Umbilical cord (tissue), 1 donor: ENCODE measurements at regions not wholly inside any gene's neighbourhood (a gene's known extent, or its start where the extent isn't known, plus 50 kb on each side); places are given as distances from the start of the nearest gene placed in this dataset.
A peak's percentile ranks its signal among the peaks of the same experiment; 100 is the strongest.

Experiments used
- DNase-seq: peaks from one replicate; pipeline ENCODE4 v3.0.0-alpha.2; 2015; ENCODE audit warnings: low spot score

DNA sequence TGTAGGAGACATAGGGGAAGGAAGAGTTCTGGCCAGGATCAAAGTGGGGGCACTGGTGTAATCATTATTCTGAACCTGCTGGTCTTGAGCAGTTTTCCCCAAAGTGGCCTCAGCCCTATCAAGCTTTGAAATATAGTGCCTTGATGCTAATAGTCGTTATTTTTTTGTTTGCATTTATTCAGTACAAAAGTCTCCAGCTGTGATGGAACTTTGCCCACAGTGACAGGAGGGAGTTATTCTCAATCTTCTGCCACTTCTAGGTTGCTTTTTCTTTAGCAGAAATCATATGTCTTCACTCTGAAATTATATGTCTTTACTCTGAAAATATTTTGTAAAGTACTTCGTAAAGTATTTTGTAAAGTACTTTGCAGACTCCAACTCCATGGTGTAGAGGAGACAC, 93.1 kb downstream of the FAT3 start:
- DNase-seq = no peak

GRCh38 chr11:92322225-92322624, 97.6 kb downstream of the FAT3 start:
- DNase-seq = no peak

- no peak for DNase-seq
Measured at GRCh38 chr11:92324890-92325289, 100.3 kb downstream of the FAT3 start.

- no peak for DNase-seq
Measured at GRCh38 chr11:92325416-92325815, 100.8 kb downstream of the FAT3 start.

DNA sequence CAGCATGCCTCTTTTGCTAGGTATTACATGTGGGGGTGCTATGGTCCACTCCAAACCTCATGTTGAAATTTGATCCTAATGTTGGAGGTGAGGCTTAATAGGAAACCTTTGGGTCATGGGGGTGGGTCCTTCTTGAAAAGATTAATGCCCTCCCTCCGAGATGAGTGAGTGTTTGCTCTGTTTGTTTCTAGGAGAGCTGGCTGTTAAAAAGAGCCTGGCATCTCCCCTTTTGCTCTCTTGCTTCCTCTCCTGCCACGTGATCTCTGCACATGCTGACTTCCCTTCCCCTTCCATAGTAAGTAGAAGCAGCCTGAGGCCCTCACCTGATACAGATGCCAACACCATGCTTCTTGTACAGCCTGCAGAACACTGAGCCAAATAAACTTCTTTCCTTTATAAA, 104.5 kb downstream of the FAT3 start:
- DNase-seq = no peak

- peak; percentile 24 for DNase-seq
Measured at GRCh38 chr11:92329646-92330045, 105.0 kb downstream of the FAT3 start.

DNA sequence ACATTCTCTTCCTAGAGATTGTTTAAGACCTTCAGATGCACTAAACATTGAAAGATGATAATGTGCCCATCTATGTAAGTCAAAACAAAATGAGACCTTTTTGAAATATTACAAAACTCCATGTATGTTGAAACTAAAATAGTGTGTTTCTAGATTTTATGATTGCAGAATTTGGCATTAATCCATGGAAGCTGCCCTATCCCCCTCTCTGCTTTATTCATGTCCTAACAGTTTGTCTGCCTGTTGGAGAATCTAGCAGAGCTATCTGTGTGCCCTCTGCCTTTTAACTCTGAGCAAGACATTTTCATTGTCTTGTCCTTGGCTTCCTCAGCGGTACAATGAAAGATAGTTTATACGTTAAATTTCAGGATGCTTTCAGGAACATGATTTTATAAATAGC, 105.5 kb downstream of the FAT3 start:
- peak; percentile 15 for DNase-seq

GRCh38 chr11:92332986-92333385, 108.4 kb downstream of the FAT3 start:
- DNase-seq = no peak

GRCh38 chr11:92340839-92341238, 116.2 kb downstream of the FAT3 start:
- DNase-seq = no peak

GRCh38 chr11:92342034-92342720, 117.6 kb downstream of the FAT3 start:
- no peak for DNase-seq

GRCh38 chr11:92342886-92343285, 118.3 kb downstream of the FAT3 start:
- DNase-seq = peak; percentile 23

DNA sequence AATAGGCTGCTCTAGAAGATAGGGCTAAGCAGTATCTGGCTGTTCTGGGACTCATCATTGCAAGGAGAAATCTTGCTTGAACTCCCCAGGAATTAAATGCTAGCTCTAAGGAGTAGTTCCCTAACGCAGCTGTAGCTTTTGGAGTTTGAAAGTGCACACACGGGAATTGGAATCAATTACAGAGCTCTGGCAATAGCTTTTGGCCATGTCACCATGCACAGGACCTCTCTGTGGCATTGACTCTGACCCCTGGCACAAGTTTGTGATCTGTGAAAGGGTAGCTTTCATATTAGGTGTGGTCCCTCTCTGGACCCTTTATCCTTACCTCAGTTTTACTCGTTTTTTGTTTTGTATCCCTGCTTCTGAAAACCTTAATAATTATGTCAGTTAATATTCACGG, 121.6 kb downstream of the FAT3 start:
- DNase-seq = peak; percentile 23

DNA sequence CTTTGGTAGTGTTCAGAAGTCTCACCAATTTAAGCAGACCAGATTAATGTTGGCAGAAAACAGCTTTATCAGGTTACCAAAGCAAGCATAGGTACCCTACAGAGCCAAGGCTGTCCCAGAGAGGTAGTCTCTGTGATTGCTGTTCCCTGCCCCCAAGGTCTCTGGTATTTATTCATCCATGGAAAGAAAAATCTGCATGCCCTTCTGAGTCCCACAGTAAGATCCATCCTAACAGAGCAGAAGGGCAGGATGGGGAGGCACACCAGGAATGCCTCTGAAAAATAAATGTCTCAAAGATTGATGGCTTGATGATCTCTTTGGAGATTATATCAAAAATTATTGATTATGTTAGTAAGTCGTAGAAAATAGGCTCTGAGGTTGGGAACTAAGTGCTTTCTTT, 122.8 kb downstream of the FAT3 start:
- DNase-seq = no peak

DNA sequence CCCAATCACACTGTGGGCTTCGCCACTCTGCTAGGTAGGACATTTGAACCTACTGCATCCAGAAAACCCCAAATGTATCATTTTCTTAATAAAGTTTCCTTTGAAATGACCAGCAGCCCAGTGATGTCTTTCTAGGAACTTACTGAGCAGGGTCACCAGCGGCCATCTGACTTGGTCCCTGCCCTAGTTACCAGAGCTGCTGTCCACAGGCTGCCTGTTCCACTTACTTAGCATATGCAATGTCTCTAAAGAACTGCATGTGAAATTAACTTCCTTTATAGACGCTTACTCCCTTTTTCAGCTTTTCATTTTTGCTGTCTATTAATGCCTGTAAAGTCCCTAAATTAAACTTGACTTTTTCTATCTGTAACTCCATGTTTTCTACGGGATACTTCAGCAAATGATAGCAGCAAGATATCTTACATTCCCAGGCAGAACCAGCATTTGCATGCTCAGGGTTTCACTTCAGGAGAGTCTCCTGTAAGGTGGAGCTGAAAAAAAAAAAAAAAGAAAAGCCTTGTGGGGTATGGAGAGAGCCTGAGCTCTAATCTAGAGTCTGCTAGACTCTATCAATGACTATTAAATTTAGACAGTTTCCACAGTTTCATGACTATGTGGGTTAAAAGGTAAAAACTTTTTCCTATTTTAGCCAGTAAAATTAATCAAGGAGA, 125.0 kb downstream of the FAT3 start:
- no peak for DNase-seq

- DNase-seq = no peak
Measured at GRCh38 chr11:92357344-92357743, 132.7 kb downstream of the FAT3 start.

GRCh38 chr11:92357841-92358240, 133.2 kb downstream of the FAT3 start:
- DNase-seq = no peak

GRCh38 chr11:92361551-92361950, 136.9 kb downstream of the FAT3 start:
- DNase-seq = no peak

DNA sequence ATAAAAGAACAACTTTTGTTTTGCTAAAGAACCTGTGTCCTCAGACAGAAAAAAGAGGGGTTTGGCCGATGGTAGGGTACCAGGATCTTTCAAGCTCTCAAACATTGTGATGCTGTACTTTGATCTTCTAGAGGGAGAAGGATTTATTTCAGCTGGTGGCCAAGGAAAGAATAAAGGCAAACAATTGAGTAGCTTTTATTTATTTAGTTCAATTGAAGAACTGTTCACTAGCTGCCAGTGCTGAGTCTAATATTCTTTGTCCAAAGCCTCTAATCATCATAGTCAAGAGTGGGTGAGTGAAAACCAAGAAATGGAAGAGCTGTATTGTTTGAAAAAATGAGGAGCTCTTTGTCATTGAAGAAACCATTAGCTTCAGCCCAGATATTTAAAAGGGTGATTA, 138.4 kb downstream of the FAT3 start:
- DNase-seq = no peak

- no peak for DNase-seq
Measured at GRCh38 chr11:92364177-92364576, 139.6 kb downstream of the FAT3 start.

- no peak for DNase-seq
Measured at GRCh38 chr11:92376146-92376599, 151.6 kb downstream of the FAT3 start.

DNA sequence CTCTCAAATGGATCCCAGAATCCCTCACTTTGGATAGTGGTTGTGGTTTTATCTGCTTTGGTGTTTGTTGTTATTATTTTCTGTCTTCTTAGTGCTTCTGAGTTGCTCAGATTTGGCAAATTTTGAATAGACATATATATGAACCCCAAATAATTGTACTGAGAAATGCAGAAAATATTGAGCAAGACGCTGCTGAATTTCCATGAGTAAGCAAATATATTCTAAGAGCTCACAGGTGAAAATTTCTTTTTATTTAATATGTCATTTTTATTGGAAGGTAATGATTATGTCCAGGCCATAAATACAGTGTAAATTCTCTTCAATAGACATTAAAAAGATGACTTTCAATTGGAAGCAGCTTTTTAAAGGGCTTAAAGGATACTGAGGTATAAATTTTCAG, 152.1 kb downstream of the FAT3 start:
- DNase-seq = no peak

GRCh38 chr11:92380882-92381281, 156.3 kb downstream of the FAT3 start:
- DNase-seq = no peak

DNA sequence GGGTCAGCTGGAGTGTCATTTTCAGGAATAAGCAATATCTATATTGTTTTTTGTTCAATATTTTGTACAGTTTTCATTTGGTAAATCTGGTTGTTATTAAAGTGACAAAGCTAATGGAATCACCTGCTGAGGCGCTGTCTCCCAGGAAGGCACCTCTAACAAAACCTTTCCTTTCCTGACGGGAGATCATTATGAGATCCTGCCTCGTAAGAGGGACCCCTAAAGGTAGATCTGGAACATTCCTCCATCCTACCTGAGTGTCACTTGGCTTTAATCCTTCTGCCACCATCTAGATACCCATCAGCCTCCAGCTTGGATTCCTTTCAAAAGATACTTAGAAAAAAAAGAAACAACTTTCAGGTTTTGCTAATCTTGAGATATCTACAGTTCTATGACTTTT, 157.7 kb downstream of the FAT3 start:
- DNase-seq = no peak

DNA sequence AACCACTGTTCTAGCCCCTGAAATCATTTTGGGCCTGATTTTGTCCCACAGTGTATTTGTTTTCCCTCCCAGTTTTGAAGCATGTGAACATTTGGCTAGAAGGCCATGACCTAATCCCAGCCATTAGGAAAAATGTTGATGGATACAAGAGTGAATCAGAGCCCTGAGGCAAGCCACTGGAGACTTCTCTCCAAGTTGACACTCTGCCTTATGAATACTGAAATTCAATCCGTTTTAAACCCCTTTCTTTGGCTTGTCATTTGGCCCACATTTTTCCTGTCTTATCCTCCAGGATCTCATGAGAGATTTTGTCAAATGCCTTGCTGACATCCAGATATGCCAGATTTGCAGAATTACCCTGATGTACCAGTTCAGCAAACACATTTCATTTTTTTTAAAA, 158.8 kb downstream of the FAT3 start:
- DNase-seq = peak; percentile 83
